ENCODE measurements at regions not wholly inside any gene's neighbourhood (a gene's known extent, or its start where the extent isn't known, plus 50 kb on each side); places are given as distances from the start of the nearest gene placed in this dataset.
"Not testable (repeated sequence)": the region's sequence is repeated elsewhere in the genome, so short reads cannot be mapped to it uniquely, and the experiment has no call there.

- not testable (repeated sequence) for DNase-seq (ENCODE audit: low read depth)
These were observed 140.5 kb downstream of the IGLL1 start for GRCh38 chr22:23439581-23439980.

DNA sequence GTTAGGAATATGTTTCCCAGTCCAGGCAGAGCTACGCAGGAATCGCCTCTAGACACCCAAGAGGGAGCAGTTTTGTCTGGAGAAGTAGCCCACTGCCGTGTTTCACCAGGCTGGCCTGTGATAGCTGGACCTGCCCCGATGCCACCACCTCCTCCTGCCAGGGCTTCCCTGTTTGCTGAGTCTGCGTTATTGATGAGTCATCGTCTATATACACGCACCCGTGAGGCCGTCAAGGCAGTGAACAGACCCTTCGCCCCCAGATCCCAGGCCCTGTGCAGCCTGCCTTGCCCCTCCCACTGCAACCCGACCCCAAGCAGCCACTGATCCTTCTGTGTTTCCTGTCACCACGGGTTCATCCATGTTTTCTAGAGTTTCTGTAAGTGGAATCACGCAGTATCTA is 141.9 kb downstream of the IGLL1 start:
- DNase-seq (ENCODE audit: low read depth) = no peak

GRCh38 chr22:23437779-23438178 is 142.3 kb downstream of the IGLL1 start:
- no peak for DNase-seq (ENCODE audit: low read depth)

DNA sequence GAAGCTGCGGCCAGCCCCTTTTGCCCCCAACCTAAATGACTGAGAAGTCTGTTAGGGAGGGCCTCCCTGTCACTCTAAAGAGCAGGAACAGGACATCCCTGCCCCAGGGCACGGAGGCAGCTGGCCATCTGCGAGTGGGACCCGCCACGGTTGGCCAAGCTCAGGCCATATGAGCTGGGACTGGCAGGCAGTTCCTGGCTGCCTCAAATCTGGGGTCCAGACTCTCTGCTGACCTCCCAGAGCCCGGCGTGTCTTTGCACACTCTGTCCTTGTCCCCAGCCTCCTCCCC is 143.0 kb downstream of the IGLL1 start:
- DNase-seq (ENCODE audit: low read depth) = not testable (repeated sequence)

DNA sequence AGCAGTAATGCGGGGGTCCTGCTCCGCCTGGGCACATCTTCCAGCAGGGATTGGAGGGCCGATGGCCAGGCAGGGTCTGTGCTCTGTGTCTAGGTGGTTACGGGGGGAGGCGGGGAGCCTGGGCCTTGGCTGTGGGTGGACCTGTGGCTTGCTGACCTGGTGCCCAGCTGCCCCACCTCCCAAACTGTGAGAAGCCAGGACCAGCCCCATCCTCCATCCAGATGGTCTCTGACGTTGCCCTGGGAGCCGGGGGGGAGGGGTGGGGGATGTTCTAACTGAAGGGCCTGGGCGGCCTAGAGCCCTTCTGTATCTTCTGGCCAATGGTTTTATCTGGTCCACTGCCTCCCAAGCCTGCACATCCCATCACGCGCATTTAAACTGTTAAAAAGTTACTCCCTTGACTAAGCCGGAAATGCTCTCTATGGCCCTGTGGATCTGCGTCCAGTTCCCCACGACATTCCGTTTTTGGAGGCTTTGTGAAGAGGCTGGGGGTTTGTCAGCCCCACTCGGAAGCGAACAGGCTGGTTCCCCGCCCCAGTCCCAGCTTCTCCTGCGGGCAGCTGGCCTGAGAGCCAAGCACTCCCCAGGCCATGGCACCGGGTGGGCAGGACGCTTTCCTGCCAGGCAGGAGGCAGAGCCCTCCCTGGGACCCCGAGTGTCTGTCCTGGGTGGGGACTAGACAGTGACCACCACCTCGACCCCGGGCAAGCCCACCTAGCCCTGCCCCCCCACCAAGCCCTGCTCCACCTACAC is 143.6 kb downstream of the IGLL1 start:
- not testable (repeated sequence) for DNase-seq (ENCODE audit: low read depth)

DNA sequence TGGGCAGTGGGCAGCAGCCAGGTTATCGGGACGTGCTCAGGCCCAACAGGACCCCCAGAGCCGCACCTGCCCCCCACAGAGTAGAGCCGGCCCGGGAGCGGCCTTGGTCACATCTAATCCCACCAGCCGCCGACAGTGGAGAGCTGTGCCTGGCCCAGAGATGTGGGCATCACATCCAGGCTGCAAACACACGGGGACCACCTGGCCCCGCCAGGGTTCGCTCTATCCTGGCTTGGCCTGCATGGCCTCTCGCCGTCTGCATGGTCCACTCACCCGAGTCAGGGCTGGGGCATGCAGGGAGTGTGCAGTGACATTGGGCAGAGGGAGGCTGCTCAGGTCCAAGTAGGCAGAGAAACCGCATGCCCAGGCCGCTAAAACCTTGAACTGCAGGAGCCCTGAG is 144.9 kb downstream of the IGLL1 start:
- not testable (repeated sequence) for DNase-seq (ENCODE audit: low read depth)

- not testable (repeated sequence) for DNase-seq (ENCODE audit: low read depth)
These were observed 145.8 kb downstream of the IGLL1 start for GRCh38 chr22:23434198-23434830.

DNA sequence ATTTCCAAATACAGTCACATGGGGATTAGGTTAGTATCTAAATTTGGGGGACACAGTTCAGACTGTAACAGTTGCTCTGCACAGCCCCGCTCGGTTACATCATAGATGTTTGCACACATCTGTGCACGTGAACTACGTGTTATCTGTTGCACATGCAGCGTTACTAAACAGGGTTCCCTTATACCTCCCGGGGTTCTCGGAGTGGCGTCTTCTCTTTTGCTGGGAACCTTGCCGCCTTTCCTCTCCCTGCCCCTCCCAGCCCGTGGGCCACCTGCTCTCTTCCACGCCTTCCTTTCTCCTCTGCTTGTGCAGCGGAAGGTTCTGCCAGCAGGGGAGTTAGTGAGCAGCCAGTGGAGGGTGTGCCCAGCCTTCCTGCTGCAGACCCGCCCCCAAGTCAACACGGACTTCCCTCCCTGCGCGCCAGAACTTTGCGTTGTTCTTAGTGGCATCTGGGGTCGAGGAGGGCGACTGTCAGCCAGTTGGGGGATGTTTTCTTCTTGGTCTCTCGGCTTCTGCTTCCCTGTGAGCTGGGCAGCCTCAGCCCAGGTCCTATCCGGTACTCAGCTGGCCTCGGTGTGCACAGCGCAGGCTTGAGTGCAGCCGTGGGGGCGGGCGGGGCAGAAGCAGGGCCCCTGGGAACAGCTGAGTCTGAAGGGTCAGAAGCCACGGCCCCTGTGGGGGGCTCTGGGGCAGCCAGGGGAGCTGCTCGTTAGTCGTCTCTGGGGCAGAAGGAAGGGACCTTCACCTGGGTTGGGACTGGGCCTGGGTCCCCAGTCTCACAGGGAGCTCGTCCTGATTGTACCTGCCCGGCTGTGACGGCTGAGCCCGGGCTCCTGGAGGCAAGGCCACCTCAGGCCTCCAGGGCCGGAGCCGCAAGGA is 146.7 kb downstream of the IGLL1 start:
- DNase-seq (ENCODE audit: low read depth) = not testable (repeated sequence)

DNA sequence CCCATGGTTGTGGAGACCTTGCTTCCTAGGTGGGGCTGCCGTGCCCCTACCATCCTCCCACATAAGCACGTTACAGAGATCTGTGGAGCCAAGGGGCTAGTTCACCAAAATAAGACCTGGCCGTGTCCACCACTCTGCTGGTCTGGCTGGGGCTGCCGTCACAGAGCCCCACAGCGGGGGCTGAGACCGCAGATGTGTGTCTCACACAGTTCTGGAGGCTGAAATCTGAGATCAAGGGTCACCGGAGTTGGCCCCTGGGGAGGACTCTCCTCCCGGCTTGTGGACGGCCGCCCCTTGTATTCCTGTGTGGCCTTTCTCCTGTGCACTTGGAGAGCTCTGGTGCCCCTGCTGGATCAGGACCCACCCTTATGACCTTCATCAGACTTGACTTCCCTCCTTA is 147.4 kb downstream of the IGLL1 start:
- DNase-seq (ENCODE audit: low read depth) = not testable (repeated sequence)

GRCh38 chr22:23431337-23432072 is 148.6 kb downstream of the IGLL1 start:
- DNase-seq (ENCODE audit: low read depth) = no peak

DNA sequence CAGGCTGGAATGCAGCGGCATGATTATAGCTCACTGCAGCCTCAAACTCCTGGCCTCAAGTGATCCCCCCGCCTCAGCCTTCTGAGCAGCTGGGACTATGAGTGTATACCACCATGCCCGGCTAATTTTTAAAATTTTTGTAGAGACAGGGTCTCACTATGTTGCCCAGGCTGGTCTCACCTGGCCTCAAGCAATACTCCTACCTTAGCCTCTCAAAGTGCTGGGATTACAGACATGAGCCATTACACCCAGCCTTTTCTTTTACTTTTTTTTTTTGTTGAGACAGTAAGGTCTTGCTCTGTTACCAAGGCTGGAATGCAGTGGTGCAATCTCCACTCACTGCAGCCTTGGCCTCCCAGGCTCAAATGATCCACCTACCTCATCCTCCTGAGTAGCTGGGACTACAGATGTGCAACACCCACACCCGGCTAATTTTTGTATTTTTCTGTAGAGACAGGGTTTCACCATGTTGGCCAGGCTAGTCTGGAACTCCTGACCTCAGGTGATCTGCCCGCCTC is 155.5 kb downstream of the IGLL1 start:
- not testable (repeated sequence) for DNase-seq (ENCODE audit: low read depth)

- DNase-seq (ENCODE audit: low read depth) = no peak
These were observed 156.1 kb downstream of the IGLL1 start for GRCh38 chr22:23424031-23424430.

DNA sequence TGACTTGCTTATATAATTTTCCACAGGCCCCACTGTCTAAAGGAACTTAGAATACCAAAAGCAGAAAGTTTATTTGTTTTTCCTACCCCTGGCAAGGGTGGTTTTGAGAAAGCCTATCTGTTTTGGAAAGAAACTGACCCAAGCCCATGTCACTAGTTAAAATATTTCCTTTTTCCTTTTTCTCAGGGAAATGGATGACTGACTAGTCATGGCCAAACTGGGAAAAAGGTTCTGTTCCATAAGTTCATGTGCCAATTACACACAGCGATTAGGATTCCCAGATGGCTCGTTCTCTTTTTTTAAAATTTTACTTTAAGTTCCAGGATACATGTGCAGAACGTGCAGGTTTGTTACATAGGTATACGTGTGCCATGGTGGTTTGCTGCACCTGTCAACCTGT is 157.8 kb downstream of the IGLL1 start:
- DNase-seq (ENCODE audit: low read depth) = not testable (repeated sequence)

DNA sequence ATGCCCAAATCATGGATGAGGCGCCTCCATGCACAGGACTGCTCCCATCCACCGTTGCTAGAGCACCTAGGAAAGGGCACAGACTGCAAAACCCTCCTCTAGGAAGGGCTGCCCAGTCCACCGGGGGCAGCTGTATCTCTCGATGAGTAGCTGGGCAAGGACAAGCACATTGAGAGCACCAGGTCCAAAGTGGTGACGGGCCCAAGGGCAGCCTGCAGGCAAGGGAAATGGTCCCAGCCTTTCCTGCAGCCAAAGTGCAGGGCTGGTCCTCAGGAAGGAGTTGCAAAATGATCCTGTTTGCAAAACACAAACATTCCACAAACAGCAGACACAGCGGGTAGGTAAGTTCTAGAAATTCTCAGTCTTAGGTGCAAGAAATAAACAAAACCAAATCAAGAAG is 158.8 kb downstream of the IGLL1 start:
- DNase-seq (ENCODE audit: low read depth) = not testable (repeated sequence)

- no peak for DNase-seq (ENCODE audit: low read depth)
These were observed 160.2 kb downstream of the IGLL1 start for GRCh38 chr22:23419931-23420330.

- DNase-seq (ENCODE audit: low read depth) = no peak
These were observed 160.9 kb downstream of the IGLL1 start for GRCh38 chr22:23419171-23419570.

- DNase-seq (ENCODE audit: low read depth) = no peak
These were observed 161.8 kb downstream of the IGLL1 start for GRCh38 chr22:23418159-23418788.

DNA sequence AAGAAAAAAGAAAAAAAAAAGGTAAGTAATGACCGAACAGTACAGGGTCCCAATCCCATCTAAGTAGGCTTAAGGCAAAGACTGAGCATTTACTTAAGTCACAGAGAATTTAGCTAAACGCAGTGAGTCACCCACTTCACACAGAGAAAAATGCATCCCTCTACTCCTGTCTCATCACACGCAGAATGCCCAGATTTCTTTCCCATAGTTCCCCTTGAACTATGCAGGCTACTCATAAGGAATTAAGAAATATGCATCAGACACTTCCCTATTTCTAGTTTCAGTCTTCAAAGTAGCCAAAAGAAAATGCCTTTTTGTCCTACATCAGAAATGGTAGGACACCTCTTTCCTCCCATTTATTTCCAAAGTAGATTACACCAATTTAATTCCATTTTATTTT is 162.8 kb downstream of the IGLL1 start:
- not testable (repeated sequence) for DNase-seq (ENCODE audit: low read depth)

DNA sequence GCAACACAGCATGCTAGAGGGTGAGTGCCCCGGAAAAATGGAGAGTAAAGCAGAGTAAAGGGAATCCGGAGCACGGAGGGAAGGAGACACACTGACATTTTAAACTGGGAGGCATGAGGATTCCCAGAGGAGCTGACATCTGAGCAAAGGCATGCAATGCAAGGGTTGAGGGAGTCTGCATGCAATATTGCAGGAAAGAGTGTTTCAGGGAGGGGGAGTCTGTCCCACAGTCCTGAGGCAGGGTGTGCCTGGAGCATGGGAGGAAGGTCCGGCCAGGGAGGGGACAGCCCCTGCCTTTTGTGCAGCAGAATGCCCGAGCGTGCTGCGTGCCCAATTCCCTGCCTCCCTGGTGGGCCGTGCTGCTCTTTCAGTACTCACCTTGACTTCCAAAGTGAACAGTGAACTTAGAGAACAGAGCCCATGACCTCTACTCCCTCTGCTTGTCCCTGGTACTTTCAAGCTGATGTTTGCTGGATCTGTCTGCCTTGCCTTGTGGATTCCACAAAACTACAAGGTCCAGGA is 163.9 kb downstream of the IGLL1 start:
- not testable (repeated sequence) for DNase-seq (ENCODE audit: low read depth)

- DNase-seq (ENCODE audit: low read depth) = no peak
These were observed 164.6 kb downstream of the IGLL1 start for GRCh38 chr22:23415490-23415851.
